ENCODE measurements at regions not wholly inside any gene's neighbourhood (a gene's known extent, or its start where the extent isn't known, plus 50 kb on each side); places are given as distances from the start of the nearest gene placed in this dataset.
A peak's percentile ranks its signal among the peaks of the same experiment; 100 is the strongest.

DNA sequence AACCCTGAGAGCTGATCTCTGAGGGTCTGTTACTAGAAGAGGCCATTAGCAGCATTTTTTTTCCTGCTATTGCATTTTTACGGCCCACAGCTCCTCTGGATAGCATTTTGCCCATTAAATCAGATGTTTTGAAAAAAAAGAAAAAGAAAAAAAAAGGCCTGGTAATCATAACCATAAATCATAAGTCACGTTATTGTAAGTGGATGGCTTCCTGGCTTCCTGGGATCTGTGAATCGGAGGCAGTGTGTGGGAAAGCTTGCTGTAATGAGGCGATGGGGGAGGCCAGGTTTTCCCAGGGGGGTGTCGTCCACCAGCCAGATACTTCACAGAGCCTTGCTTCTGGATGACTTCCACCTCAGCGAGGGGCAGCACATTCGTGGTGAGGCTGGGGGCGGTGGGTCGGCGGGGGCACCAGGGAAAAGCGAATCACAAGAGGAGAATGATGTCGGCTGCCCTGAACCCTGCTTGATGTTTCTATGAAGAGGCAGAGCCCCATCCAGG is 106.5 kb upstream of the SYT13 start:
- H2BK120ac ChIP-seq (ENCODE audit: low read depth, low read length) = peak overlapping the region; percentile 86
- peak overlapping the region; percentile 56 to 61 for H3K4ac ChIP-seq (ENCODE audit: low read depth in 1 of 2, low read length in 2 of 2)
- no peak overlapping the region for H2BK5ac ChIP-seq (ENCODE audit: low read depth, low read length, poor library complexity, severe bottlenecking)
- no peak overlapping the region for H3K4me3 ChIP-seq (ENCODE audit: insufficient read depth in 1 of 2, low read depth in 1 of 2, low read length in 2 of 2)
- H3K14ac ChIP-seq (ENCODE audit: low read length in 2 of 2) = no peak overlapping the region
- peak overlapping the region; percentile 73 for H4K8ac ChIP-seq (ENCODE audit: low read length)
- no peaks in the 10 kb centered on the region for H3K36me3 ChIP-seq (ENCODE audit: control insufficient read depth in 1 of 2, insufficient read depth in 2 of 2, low read depth in 1 of 2, low read length in 2 of 2)
- peaks cover 0 to 83% of the 10 kb centered on the region in 2 experiments for H3K27me3 ChIP-seq (ENCODE audit: control insufficient read depth in 1 of 2, insufficient read depth in 1 of 2, low read length in 2 of 2)
- peaks cover 16% of the 10 kb centered on the region for H3K4me1 ChIP-seq (ENCODE audit: control insufficient read depth, insufficient read depth, low read depth, low read length)
- H3K9me3 ChIP-seq (ENCODE audit: control insufficient read depth, low read length) = peaks cover 3% of the 10 kb centered on the region
- no peaks in the 10 kb centered on the region for H3K79me1 ChIP-seq (replicated peaks; ENCODE audit: low read length, poor library complexity, severe bottlenecking)
- H3K18ac ChIP-seq (ENCODE audit: low read depth in 1 of 2, low read length in 2 of 2) = peak overlapping the region; percentile 53 to 89
- H2BK12ac ChIP-seq (ENCODE audit: low read length in 2 of 2) = peak overlapping the region; percentile 65 to 80
- H3K27ac ChIP-seq (ENCODE audit: low read length, poor library complexity, severe bottlenecking) = no peak overlapping the region
- peak overlapping the region; percentile 2 for H2BK15ac ChIP-seq (ENCODE audit: low read depth, poor library complexity, severe bottlenecking)
- no peak overlapping the region for H2AFZ ChIP-seq (ENCODE audit: low read depth, low read length)
- WGBS = 34% methylated on average over 11 of the region's 12 CpGs
- no peak overlapping the region for H2AK5ac ChIP-seq (ENCODE audit: low read length, severe bottlenecking)
- DNase-seq = peak; percentile 33
- H3K4me2 ChIP-seq (ENCODE audit: low read length, poor library complexity, severe bottlenecking) = no peak overlapping the region
- H4K91ac ChIP-seq (ENCODE audit: low read length) = peak overlapping the region; percentile 88
- H3K23ac ChIP-seq (ENCODE audit: low read length in 2 of 2) = no peak overlapping the region
- H3K9ac ChIP-seq (ENCODE audit: low read length) = no peak overlapping the region

DNA sequence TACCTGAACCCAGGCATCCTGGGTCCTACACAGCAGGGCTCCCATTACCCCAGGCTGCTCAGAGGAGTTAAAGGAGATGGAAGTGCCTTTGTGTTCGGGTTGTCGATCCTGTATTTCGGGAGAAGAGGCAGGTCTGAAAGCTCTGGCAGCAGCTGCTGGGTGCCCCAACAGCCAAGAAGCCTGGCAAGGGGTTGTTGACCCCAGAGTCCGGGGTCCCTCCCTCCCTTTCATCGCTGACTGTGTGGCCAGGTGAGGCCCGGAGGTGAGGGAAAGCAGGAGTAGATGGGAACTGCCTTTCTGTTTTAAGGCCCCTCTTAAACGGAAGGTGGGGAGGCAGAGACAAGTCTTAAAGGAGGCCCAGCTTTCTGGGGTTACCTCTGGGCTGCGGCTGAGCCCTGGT is 106.0 kb upstream of the SYT13 start:
- WGBS = 68% methylated on average over 8 of the region's 8 CpGs
- no peaks in the 10 kb centered on the region for H3K79me1 ChIP-seq (replicated peaks; ENCODE audit: low read length, poor library complexity, severe bottlenecking)

DNA sequence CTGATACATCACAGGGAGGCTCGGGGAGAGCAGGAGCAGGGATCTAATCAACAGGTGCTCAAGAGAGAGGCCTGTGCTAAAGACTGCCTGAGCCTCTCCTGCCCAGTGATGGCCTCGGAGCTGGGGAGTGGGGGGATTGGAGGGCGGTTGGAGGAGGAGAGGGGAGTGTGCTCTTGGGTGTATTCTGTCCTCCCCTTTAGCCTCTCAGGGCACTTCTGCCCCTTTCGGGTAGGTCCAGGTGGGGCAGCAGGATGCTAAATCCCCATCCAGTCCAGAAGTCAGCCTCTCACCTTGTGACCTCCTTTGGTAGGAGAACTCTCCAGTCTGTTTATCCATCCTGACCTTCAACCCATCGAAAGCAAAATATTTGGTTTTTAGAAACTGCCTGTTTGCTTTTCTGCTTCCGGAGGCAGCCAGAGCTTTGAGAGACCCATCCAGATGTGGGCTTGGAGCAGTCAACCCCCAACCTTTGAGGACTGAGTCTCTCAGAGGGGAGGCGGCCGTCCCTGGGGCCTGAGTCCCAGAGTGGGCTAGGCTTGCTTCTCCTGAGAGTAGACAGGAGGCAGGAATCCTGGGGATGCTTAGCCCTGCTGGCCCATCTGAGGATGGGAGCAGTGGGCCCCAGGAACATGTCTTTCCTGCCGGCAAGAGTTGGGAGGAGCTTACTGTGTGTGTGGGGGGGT is 105.2 kb upstream of the SYT13 start:
- no peak overlapping the region for H2AK5ac ChIP-seq (ENCODE audit: low read length, severe bottlenecking)
- peak overlapping the region; percentile 60 for H2BK15ac ChIP-seq (ENCODE audit: low read depth, poor library complexity, severe bottlenecking)
- H4K8ac ChIP-seq (ENCODE audit: low read length) = peak overlapping the region; percentile 68
- peak overlapping the region; percentile 61 to 71 for H3K4ac ChIP-seq (ENCODE audit: low read depth in 1 of 2, low read length in 2 of 2)
- no peak overlapping the region for H3K4me2 ChIP-seq (ENCODE audit: low read length, poor library complexity, severe bottlenecking)
- peak overlapping the region; percentile 78 for H2BK120ac ChIP-seq (ENCODE audit: low read depth, low read length)
- H2AFZ ChIP-seq (ENCODE audit: low read depth, low read length) = no peak overlapping the region
- H3K4me3 ChIP-seq (ENCODE audit: insufficient read depth in 1 of 2, low read depth in 1 of 2, low read length in 2 of 2) = no peak overlapping the region
- no peak overlapping the region for H3K9ac ChIP-seq (ENCODE audit: low read length)
- no peaks in the 10 kb centered on the region for H3K36me3 ChIP-seq (ENCODE audit: control insufficient read depth in 1 of 2, insufficient read depth in 2 of 2, low read depth in 1 of 2, low read length in 2 of 2)
- H3K27ac ChIP-seq (ENCODE audit: low read length, poor library complexity, severe bottlenecking) = no peak overlapping the region
- H2BK5ac ChIP-seq (ENCODE audit: low read depth, low read length, poor library complexity, severe bottlenecking) = no peak overlapping the region
- 33% methylated on average over 8 of the region's 9 CpGs for WGBS
- peaks cover 16% of the 10 kb centered on the region for H3K4me1 ChIP-seq (ENCODE audit: control insufficient read depth, insufficient read depth, low read depth, low read length)
- peaks cover 0 to 83% of the 10 kb centered on the region in 2 experiments for H3K27me3 ChIP-seq (ENCODE audit: control insufficient read depth in 1 of 2, insufficient read depth in 1 of 2, low read length in 2 of 2)
- peak; percentile 35 for DNase-seq
- peak overlapping the region; percentile 62 for H4K91ac ChIP-seq (ENCODE audit: low read length)
- peak overlapping the region; percentile 69 to 90 for H3K18ac ChIP-seq (ENCODE audit: low read depth in 1 of 2, low read length in 2 of 2)
- no peaks in the 10 kb centered on the region for H3K79me1 ChIP-seq (replicated peaks; ENCODE audit: low read length, poor library complexity, severe bottlenecking)
- H2BK12ac ChIP-seq (ENCODE audit: low read length in 2 of 2) = peak overlapping the region; percentile 76 to 98
- H3K14ac ChIP-seq (ENCODE audit: low read length in 2 of 2) = peak overlapping the region in 1 of 2 experiments; percentile 29
- H3K9me3 ChIP-seq (ENCODE audit: control insufficient read depth, low read length) = peaks cover 5% of the 10 kb centered on the region
- H3K23ac ChIP-seq (ENCODE audit: low read length in 2 of 2) = no peak overlapping the region

More for the DNA sequence above, 106.0 kb upstream of the SYT13 start:
- Histone ChIP-seq H2BK12ac (ENCODE audit: low read length in 2 of 2) (peak overlapping the region; percentile 32 to 76), H4K8ac (ENCODE audit: low read length) (peak overlapping the region; percentile 70), H4K91ac (ENCODE audit: low read length) (peak overlapping the region; percentile 88), H3K27me3 (ENCODE audit: control insufficient read depth in 1 of 2, insufficient read depth in 1 of 2, low read length in 2 of 2) (peaks cover 0 to 83% of the 10 kb centered on the region in 2 experiments), H3K23ac (ENCODE audit: low read length in 2 of 2) (no peak overlapping the region), H3K36me3 (ENCODE audit: control insufficient read depth in 1 of 2, insufficient read depth in 2 of 2, low read depth in 1 of 2, low read length in 2 of 2) (no peaks in the 10 kb centered on the region), H3K27ac (ENCODE audit: low read length, poor library complexity, severe bottlenecking) (no peak overlapping the region), H3K4me2 (ENCODE audit: low read length, poor library complexity, severe bottlenecking) (no peak overlapping the region), H3K4me1 (ENCODE audit: control insufficient read depth, insufficient read depth, low read depth, low read length) (peaks cover 16% of the 10 kb centered on the region), H3K14ac (ENCODE audit: low read length in 2 of 2) (no peak overlapping the region), H3K9ac (ENCODE audit: low read length) (no peak overlapping the region), H2AK5ac (ENCODE audit: low read length, severe bottlenecking) (no peak overlapping the region), H2AFZ (ENCODE audit: low read depth, low read length) (no peak overlapping the region), H3K4ac (ENCODE audit: low read depth in 1 of 2, low read length in 2 of 2) (peak overlapping the region in 1 of 2 experiments; percentile 61), H2BK15ac (ENCODE audit: low read depth, poor library complexity, severe bottlenecking) (peak overlapping the region; percentile 26), H2BK5ac (ENCODE audit: low read depth, low read length, poor library complexity, severe bottlenecking) (no peak overlapping the region), H3K9me3 (ENCODE audit: control insufficient read depth, low read length) (peaks cover 5% of the 10 kb centered on the region), H3K18ac (ENCODE audit: low read depth in 1 of 2, low read length in 2 of 2) (peak overlapping the region; percentile 34 to 69), H3K4me3 (ENCODE audit: insufficient read depth in 1 of 2, low read depth in 1 of 2, low read length in 2 of 2) (no peak overlapping the region), H2BK120ac (ENCODE audit: low read depth, low read length) (peak overlapping the region; percentile 86)
- DNase-seq = no peak

DNA sequence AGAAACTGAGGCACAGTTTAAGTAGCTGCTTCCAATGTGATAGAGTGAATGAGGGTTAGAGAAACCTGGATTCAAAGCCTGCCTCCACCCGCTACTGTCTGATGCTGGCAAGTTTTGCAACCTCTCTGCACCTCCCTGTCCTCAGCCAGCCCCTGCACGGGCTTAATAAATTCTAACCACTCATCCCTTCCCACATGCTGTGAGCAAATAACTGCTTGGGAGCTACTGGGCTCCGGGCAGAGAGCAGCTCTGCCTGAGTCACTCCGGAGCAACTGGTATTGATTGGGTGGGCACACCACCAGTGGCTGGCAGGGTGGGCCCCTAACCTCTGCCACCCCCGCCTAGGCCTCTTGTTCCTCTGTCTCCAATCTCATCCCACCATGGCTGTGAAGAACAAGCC is 104.3 kb upstream of the SYT13 start:
- Histone ChIP-seq H2AFZ (ENCODE audit: low read depth, low read length) (no peak overlapping the region), H3K18ac (ENCODE audit: low read depth in 1 of 2, low read length in 2 of 2) (peak overlapping the region; percentile 14 to 90), H3K9me3 (ENCODE audit: control insufficient read depth, low read length) (peaks cover 5% of the 10 kb centered on the region), H3K23ac (ENCODE audit: low read length in 2 of 2) (peak overlapping the region in 1 of 2 experiments; percentile 10), H3K9ac (ENCODE audit: low read length) (no peak overlapping the region), H2AK5ac (ENCODE audit: low read length, severe bottlenecking) (no peak overlapping the region), H3K4me3 (ENCODE audit: insufficient read depth in 1 of 2, low read depth in 1 of 2, low read length in 2 of 2) (no peak overlapping the region), H3K27ac (ENCODE audit: low read length, poor library complexity, severe bottlenecking) (no peak overlapping the region), H3K79me1 (replicated peaks; ENCODE audit: low read length, poor library complexity, severe bottlenecking) (no peaks in the 10 kb centered on the region), H2BK5ac (ENCODE audit: low read depth, low read length, poor library complexity, severe bottlenecking) (no peak overlapping the region), H3K4me2 (ENCODE audit: low read length, poor library complexity, severe bottlenecking) (no peak overlapping the region), H3K27me3 (ENCODE audit: control insufficient read depth in 1 of 2, insufficient read depth in 1 of 2, low read length in 2 of 2) (peaks cover 0 to 82% of the 10 kb centered on the region in 2 experiments), H3K4me1 (ENCODE audit: control insufficient read depth, insufficient read depth, low read depth, low read length) (peaks cover 16% of the 10 kb centered on the region), H4K8ac (ENCODE audit: low read length) (peak overlapping the region; percentile 33), H3K14ac (ENCODE audit: low read length in 2 of 2) (peak overlapping the region in 1 of 2 experiments; percentile 85), H2BK120ac (ENCODE audit: low read depth, low read length) (peak overlapping the region; percentile 78), H2BK15ac (ENCODE audit: low read depth, poor library complexity, severe bottlenecking) (no peak overlapping the region), H4K91ac (ENCODE audit: low read length) (peak overlapping the region; percentile 67), H3K4ac (ENCODE audit: low read depth in 1 of 2, low read length in 2 of 2) (peak overlapping the region in 1 of 2 experiments; percentile 71), H2BK12ac (ENCODE audit: low read length in 2 of 2) (peak overlapping the region; percentile 65 to 98), H3K36me3 (ENCODE audit: control insufficient read depth in 1 of 2, insufficient read depth in 2 of 2, low read depth in 1 of 2, low read length in 2 of 2) (no peaks in the 10 kb centered on the region)
- WGBS = 67% methylated on average over 5 of the region's 5 CpGs
- peak; percentile 66 for DNase-seq
